ENCODE measurements at regions not wholly inside any gene's neighbourhood (a gene's known extent, or its start where the extent isn't known, plus 50 kb on each side); places are given as distances from the start of the nearest gene placed in this dataset.

DNA sequence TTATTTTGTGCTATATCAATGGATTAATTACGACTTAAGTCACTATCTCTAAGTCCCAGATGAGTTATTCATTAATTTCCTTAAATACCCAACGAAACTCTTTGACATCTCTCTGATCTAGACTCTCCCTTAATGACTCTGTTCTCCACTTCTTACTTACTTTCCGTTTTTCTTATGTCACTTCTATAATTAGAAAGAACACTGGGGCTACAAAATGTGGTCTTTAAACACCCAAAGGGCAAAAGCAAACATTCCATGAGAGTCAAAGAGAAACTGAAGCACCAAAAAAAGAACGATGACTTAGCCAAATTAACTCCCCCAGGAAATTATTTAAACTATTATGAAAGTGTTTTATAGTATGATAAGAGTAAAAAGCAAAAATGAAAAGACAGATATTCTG lies 166.4 kb upstream of the UBE2E2 start:
- TF ChIP-seq POLR2A (IDR thresholded peaks at IDR 0.05; ENCODE audit: low read depth, low read length) = no peak
- no peak for TF ChIP-seq POLR2AphosphoS5 (IDR thresholded peaks at IDR 0.05; ENCODE audit: low read depth, low read length)
- no peak for TF ChIP-seq SPI1 (IDR thresholded peaks at IDR 0.05; ENCODE audit: low read depth, low read length)
- TF ChIP-seq TAF1 (IDR thresholded peaks at IDR 0.05; ENCODE audit: low read depth, low read length) = no peak
- no peak for TF ChIP-seq POU2F2 (IDR thresholded peaks at IDR 0.05; ENCODE audit: low read depth, low read length)
- TF ChIP-seq PAX5 (IDR thresholded peaks at IDR 0.05; ENCODE audit: insufficient read depth, low read length, severe bottlenecking) = no peak

All from GM12891 (cell line).